Endothelial cell of umbilical vein (primary cell): ENCODE measurements at regions not wholly inside any gene's neighbourhood (a gene's known extent, or its start where the extent isn't known, plus 50 kb on each side); places are given as distances from the start of the nearest gene placed in this dataset.

Experiments used
- BruUV-seq: library from RNA; stranded (reverse); fragments of 400-500 nt; replicated peaks from 2 replicates; lab custom pipeline; 2021; lab: Mats Ljungman, UMichigan
- CTCF ChIA-PET: fragments of 300-600, 350-600 bp; sonication (Branson Sonifier 250); formaldehyde crosslinking; loops from one replicate; lab custom pipeline; 2021; ENCODE audit warnings: antibody characterized with exemption, inconsistent platforms; lab: Charles Lee
- POLR2A ChIA-PET: fragments of 300-600, 350-600 bp; sonication (Branson Sonifier 250); formaldehyde crosslinking; loops from one replicate; lab custom pipeline; 2021; ENCODE audit warnings: antibody characterized with exemption, inconsistent platforms; lab: Charles Lee
- DNase-seq: peaks from one replicate; pipeline ENCODE4 v3.0.0-alpha.2; 2011; ENCODE audit warnings: low read depth, low spot score
- FAIRE-seq: peaks from 2 replicates; lab custom pipeline; 2011; peaks lifted over from hg19 to GRCh38; lab: Jason Lieb, UNC
- H2AFZ ChIP-seq: 2 replicates; pipeline ENCODE4 v1.6.0; 2012; ENCODE audit warnings: low read depth, low read length, control low read depth, inconsistent platforms
- H3K27ac ChIP-seq: 2 replicates; pipeline ENCODE4 v1.5.1; 2011; ENCODE audit warnings: low read depth, mild to moderate bottlenecking, control low read depth, low read length, moderate library complexity; ENCODE audit not compliant: insufficient read depth
- H3K27me3 ChIP-seq, 2 experiments: 2 replicates each; pipeline versions ENCODE4 v1.6.0 to v1.6.1; 2011; ENCODE audit warnings: low read length in 2 of 2, mixed read lengths in 1 of 2; ENCODE audit not compliant: control insufficient read depth in 2 of 2, insufficient read depth in 2 of 2
- H3K36me3 ChIP-seq, 2 experiments: 2 replicates in 1 of 2; 3 replicates in 1 of 2; pipeline ENCODE4 v1.5.1; 2011; ENCODE audit warnings: low read length in 2 of 2, mild to moderate bottlenecking in 1 of 2, moderate library complexity in 1 of 2; ENCODE audit not compliant: control insufficient read depth in 2 of 2, insufficient read depth in 2 of 2; ENCODE audit errors: extremely low read depth in 1 of 2
- H3K4me1 ChIP-seq: 3 replicates; pipeline ENCODE4 v1.5.1; 2011; ENCODE audit warnings: mild to moderate bottlenecking, low read length; ENCODE audit not compliant: control insufficient read depth, insufficient read depth; ENCODE audit errors: extremely low read depth
- H3K4me2 ChIP-seq: 2 replicates; pipeline ENCODE4 v1.6.1; 2011; ENCODE audit warnings: low read length, control low read depth, mixed read lengths; ENCODE audit not compliant: insufficient read depth
- H3K4me3 ChIP-seq, 3 experiments: fragments of 200-600 bp in 1 of 3; sonication (generic), shearing (Covaris generic) in 1 of 3; replicated peaks in 1 of 3; 2 replicates each; pipeline ENCODE4 v1.5.1; 2011 to 2016; ENCODE audit warnings: control low read depth in 3 of 3, low read length in 3 of 3, mild to moderate bottlenecking in 2 of 3, inconsistent platforms in 1 of 3, low read depth in 1 of 3, moderate library complexity in 1 of 3; ENCODE audit not compliant: insufficient read depth in 1 of 3
- H3K79me2 ChIP-seq: 2 replicates; pipeline ENCODE4 v1.6.0; 2012; ENCODE audit warnings: low read length, inconsistent platforms; ENCODE audit not compliant: control insufficient read depth, insufficient read depth
- H3K9ac ChIP-seq: replicated peaks from 2 replicates; pipeline ENCODE3; 2011; ENCODE audit warnings: low read length, control low read depth; ENCODE audit not compliant: insufficient read depth; ENCODE audit errors: extremely low read depth
- H3K9me1 ChIP-seq: replicated peaks from 3 replicates; pipeline ENCODE4 v1.6.0; 2011; ENCODE audit warnings: mild to moderate bottlenecking, low read length; ENCODE audit not compliant: control insufficient read depth, insufficient read depth; ENCODE audit errors: extremely low read depth
- H3K9me3 ChIP-seq: replicated peaks from 2 replicates; pipeline ENCODE4 v1.5.1; 2012; ENCODE audit warnings: low read length, inconsistent platforms; ENCODE audit not compliant: control insufficient read depth, insufficient read depth
- H4K20me1 ChIP-seq: replicated peaks from 2 replicates; pipeline ENCODE3; 2011; ENCODE audit warnings: mild to moderate bottlenecking, low read length; ENCODE audit not compliant: control insufficient read depth, insufficient read depth; ENCODE audit errors: extremely low read depth
- EZH2 ChIP-seq: IDR thresholded peaks from 2 replicates; pipeline ENCODE4 v1.6.1; 2012; ENCODE audit warnings: borderline replicate concordance, low read depth, mild to moderate bottlenecking, moderate library complexity, low read length, inconsistent platforms; ENCODE audit not compliant: severe bottlenecking
- FOS ChIP-seq: IDR thresholded peaks from 2 replicates; pipeline ENCODE4 v1.6.1; 2011; ENCODE audit warnings: mild to moderate bottlenecking, low read length, moderate library complexity, borderline replicate concordance; ENCODE audit not compliant: insufficient read depth
- GATA2 ChIP-seq: IDR thresholded peaks from 2 replicates; pipeline ENCODE4 v1.7.0; 2011; ENCODE audit warnings: low read depth, mild to moderate bottlenecking, moderate library complexity, mixed read lengths, low read length; ENCODE audit not compliant: insufficient read length, insufficient read depth
- JUN ChIP-seq: IDR thresholded peaks from 2 replicates; pipeline ENCODE4 v1.6.1; 2011; ENCODE audit warnings: borderline replicate concordance, low read depth; ENCODE audit not compliant: insufficient read length, insufficient read depth
- MYC ChIP-seq: IDR thresholded peaks from one replicate; pipeline ENCODE4 v1.6.1; 2011; ENCODE audit warnings: mild to moderate bottlenecking, low read depth, low read length
- POLR2A ChIP-seq: IDR thresholded peaks from 2 replicates; pipeline ENCODE4 v1.6.1; 2012; ENCODE audit warnings: low read depth, mild to moderate bottlenecking, control low read depth, low read length
- POLR2AphosphoS5 ChIP-seq: IDR thresholded peaks from 2 replicates; pipeline ENCODE4 v1.6.1; 2012; ENCODE audit warnings: low read depth, mild to moderate bottlenecking, control low read depth, low read length, moderate library complexity; ENCODE audit not compliant: insufficient read depth
- dilution Hi-C: fragments of 300-500 bp; cut with MboI; formaldehyde crosslinking; loops from one replicate; pipeline ENCODE4 v1.15.0; 2019; ENCODE audit warnings: low sequenced_read_pairs; ENCODE audit not compliant: extremely low pct_ligation_motif_present
- intact Hi-C: fragments of 100-400 bp; cut with micrococcal nuclease; formaldehyde crosslinking; loops from one replicate; pipeline ENCODE4 v1.10.0; 2022
- TF ChIP-seq, protein P1 (sequence below), 2 donors: IDR thresholded peaks; 1 replicate in 1 of 2; 2 replicates in 1 of 2; pipeline ENCODE4 v1.5.1; 2011; ENCODE audit warnings: low read length in 2 of 2, mild to moderate bottlenecking in 2 of 2, moderate library complexity in 2 of 2, control low read depth in 1 of 2, inconsistent platforms in 1 of 2, low read depth in 1 of 2; ENCODE audit not compliant: insufficient read depth in 1 of 2; ENCODE audit errors: extremely low read depth in 1 of 2
- TF ChIP-seq, protein P2 (sequence below): IDR thresholded peaks from 2 replicates; pipeline ENCODE4 v1.6.1; 2011; ENCODE audit not compliant: insufficient read depth, insufficient read length

- Histone ChIP-seq H2AFZ (no peak overlapping the region), H4K20me1 (no peaks in the 10 kb centered on the region), H3K9me1 (no peaks in the 10 kb centered on the region), H3K27ac (no peak overlapping the region), H3K4me3 (no peak overlapping the region), H3K9ac (no peak overlapping the region), H3K4me2 (no peak overlapping the region), H3K79me2 (no peaks in the 10 kb centered on the region), H3K27me3 (no peaks in the 10 kb centered on the region), H3K9me3 (no peaks in the 10 kb centered on the region), H3K36me3 (no peaks in the 10 kb centered on the region), H3K4me1 (no peaks in the 10 kb centered on the region)
- intact Hi-C loops = no loop called here
- POLR2A ChIA-PET = no interaction called here
- CTCF ChIA-PET = interaction anchor here (1.1 kb wide), 1 partner anchor 9 kb away, joined by 3 read pairs; no protein-coding TSS in a partner anchor
- TF ChIP-seq JUN (no peak), EZH2 (no peak), MYC (no peak), FOS (no peak), GATA2 (no peak), POLR2AphosphoS5 (no peak), POLR2A (no peak)
- TF ChIP-seq, protein P1, sequence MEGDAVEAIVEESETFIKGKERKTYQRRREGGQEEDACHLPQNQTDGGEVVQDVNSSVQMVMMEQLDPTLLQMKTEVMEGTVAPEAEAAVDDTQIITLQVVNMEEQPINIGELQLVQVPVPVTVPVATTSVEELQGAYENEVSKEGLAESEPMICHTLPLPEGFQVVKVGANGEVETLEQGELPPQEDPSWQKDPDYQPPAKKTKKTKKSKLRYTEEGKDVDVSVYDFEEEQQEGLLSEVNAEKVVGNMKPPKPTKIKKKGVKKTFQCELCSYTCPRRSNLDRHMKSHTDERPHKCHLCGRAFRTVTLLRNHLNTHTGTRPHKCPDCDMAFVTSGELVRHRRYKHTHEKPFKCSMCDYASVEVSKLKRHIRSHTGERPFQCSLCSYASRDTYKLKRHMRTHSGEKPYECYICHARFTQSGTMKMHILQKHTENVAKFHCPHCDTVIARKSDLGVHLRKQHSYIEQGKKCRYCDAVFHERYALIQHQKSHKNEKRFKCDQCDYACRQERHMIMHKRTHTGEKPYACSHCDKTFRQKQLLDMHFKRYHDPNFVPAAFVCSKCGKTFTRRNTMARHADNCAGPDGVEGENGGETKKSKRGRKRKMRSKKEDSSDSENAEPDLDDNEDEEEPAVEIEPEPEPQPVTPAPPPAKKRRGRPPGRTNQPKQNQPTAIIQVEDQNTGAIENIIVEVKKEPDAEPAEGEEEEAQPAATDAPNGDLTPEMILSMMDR (IDR thresholded peaks at IDR 0.05; ENCODE audit: extremely low read depth in 1 of 2, insufficient read depth in 1 of 2, low read depth in 1 of 2, low read length in 2 of 2) = no peak
- TF ChIP-seq, protein P2, sequence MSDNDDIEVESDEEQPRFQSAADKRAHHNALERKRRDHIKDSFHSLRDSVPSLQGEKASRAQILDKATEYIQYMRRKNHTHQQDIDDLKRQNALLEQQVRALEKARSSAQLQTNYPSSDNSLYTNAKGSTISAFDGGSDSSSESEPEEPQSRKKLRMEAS = no peak
- dilution Hi-C loops = no loop called here
- FAIRE-seq (no peak), DNase-seq (no peak)
- BruUV-seq = no TSS peak
Measured at GRCh38 chr7:31260851-31261250, 79.7 kb downstream of the NEUROD6 start.
